Peyer's patch (tissue), 4 donors: ENCODE measurements at regions not wholly inside any gene's neighbourhood (a gene's known extent, or its start where the extent isn't known, plus 50 kb on each side); places are given as distances from the start of the nearest gene placed in this dataset.

ENCODE experiments used
- DNase-seq, 3 donors: peaks; one replicate each; pipeline ENCODE4 v3.0.0-alpha.2; 2017 to 2019
- H3K27ac ChIP-seq, 4 donors: fragments of 200-600 bp; sonication (generic); one replicate each; pipeline ENCODE4 v1.5.1; 2016 to 2019
- H3K27me3 ChIP-seq, 2 donors: fragments of 200-600 bp; sonication (generic); one replicate each; pipeline ENCODE4 v1.5.1; 2019
- H3K36me3 ChIP-seq, 3 donors: fragments of 200-600 bp; sonication (generic); one replicate each; pipeline ENCODE4 v1.5.1; 2016 to 2019
- H3K4me1 ChIP-seq, 4 donors: fragments of 200-600 bp; sonication (generic); one replicate each; pipeline ENCODE4 v1.5.1; 2016 to 2019
- H3K4me3 ChIP-seq, 4 donors: fragments of 200-600 bp; sonication (generic); 1 replicate in 3 of 4; 2 replicates in 1 of 4; pipeline ENCODE4 v1.5.1; 2016 to 2019; ENCODE audit warnings: mild to moderate bottlenecking in 1 of 4
- H3K9me3 ChIP-seq, 4 donors: fragments of 200-600 bp; sonication (generic); one replicate each; pipeline ENCODE4 v1.5.1; 2016 to 2019; ENCODE audit warnings: mild to moderate bottlenecking in 1 of 4
- CTCF ChIP-seq, 6 experiments: fragments of 450-650 bp in 4 of 6; fragments of 200-600 bp in 2 of 6; sonication (generic) in 1 of 6; IDR thresholded peaks; one replicate each; pipeline ENCODE4 v1.5.1; 2017 to 2019; ENCODE audit warnings: antibody characterized with exemption in 6 of 6, mild to moderate bottlenecking in 3 of 6, moderate library complexity in 1 of 6
- POLR2A ChIP-seq, 2 donors: fragments of 450-650 bp; IDR thresholded peaks; one replicate each; pipeline ENCODE4 v1.5.1; 2017; ENCODE audit warnings: antibody characterized with exemption in 2 of 2, mild to moderate bottlenecking in 2 of 2, moderate library complexity in 2 of 2

- no peak overlapping the region for H3K27ac ChIP-seq
- DNase-seq, result no peak
- no peak overlapping the region for H3K4me3 ChIP-seq
- H3K4me1 ChIP-seq, result no peaks in the 10 kb centered on the region
- TF ChIP-seq CTCF (IDR thresholded peaks at IDR 0.05) (no peak), POLR2A (IDR thresholded peaks at IDR 0.05) (no peak)
- no peaks in the 10 kb centered on the region for H3K36me3 ChIP-seq
- H3K27me3 ChIP-seq, result no peaks in the 10 kb centered on the region
- peaks cover 0 to 9% (median 4%) of the 10 kb centered on the region in 4 donors for H3K9me3 ChIP-seq
These were observed 67.7 kb upstream of the HMGXB4 start for GRCh38 chr22:35189559-35189958.

GRCh38 chr22:35191412-35191811, 65.9 kb upstream of the HMGXB4 start:
- H3K4me1 ChIP-seq, result no peaks in the 10 kb centered on the region
- no peaks in the 10 kb centered on the region for H3K27me3 ChIP-seq
- DNase-seq, result no peak
- TF ChIP-seq POLR2A (IDR thresholded peaks at IDR 0.05), result no peak
- no peak for TF ChIP-seq CTCF (IDR thresholded peaks at IDR 0.05)
- no peak overlapping the region for H3K4me3 ChIP-seq
- no peaks in the 10 kb centered on the region for H3K36me3 ChIP-seq
- H3K9me3 ChIP-seq, result peaks cover 0 to 9% (median 4%) of the 10 kb centered on the region in 4 donors
- H3K27ac ChIP-seq, result no peak overlapping the region

- no peak for DNase-seq
- no peaks in the 10 kb centered on the region for H3K4me1 ChIP-seq
- H3K27me3 ChIP-seq, result no peaks in the 10 kb centered on the region
- no peaks in the 10 kb centered on the region for H3K36me3 ChIP-seq
- no peak overlapping the region for H3K4me3 ChIP-seq
- TF ChIP-seq CTCF (IDR thresholded peaks at IDR 0.05) (no peak), POLR2A (IDR thresholded peaks at IDR 0.05) (no peak)
- no peak overlapping the region for H3K27ac ChIP-seq
- peaks cover 0 to 9% (median 4%) of the 10 kb centered on the region in 4 donors for H3K9me3 ChIP-seq
These were observed 65.0 kb upstream of the HMGXB4 start for GRCh38 chr22:35192129-35192918.

GRCh38 chr22:35195226-35195625, 62.1 kb upstream of the HMGXB4 start:
- Histone ChIP-seq H3K27me3 (no peaks in the 10 kb centered on the region), H3K4me1 (no peaks in the 10 kb centered on the region), H3K36me3 (no peaks in the 10 kb centered on the region), H3K4me3 (no peak overlapping the region), H3K27ac (no peak overlapping the region), H3K9me3 (no peaks in the 10 kb centered on the region)
- no peak for DNase-seq
- TF ChIP-seq CTCF (IDR thresholded peaks at IDR 0.05), result no peak
- TF ChIP-seq POLR2A (IDR thresholded peaks at IDR 0.05), result no peak

GRCh38 chr22:35195821-35196220, 61.5 kb upstream of the HMGXB4 start:
- DNase-seq, result no peak
- TF ChIP-seq CTCF (IDR thresholded peaks at IDR 0.05) (no peak), POLR2A (IDR thresholded peaks at IDR 0.05) (no peak)
- H3K27me3 ChIP-seq, result no peaks in the 10 kb centered on the region
- no peaks in the 10 kb centered on the region for H3K4me1 ChIP-seq
- no peak overlapping the region for H3K27ac ChIP-seq
- no peak overlapping the region for H3K4me3 ChIP-seq
- H3K36me3 ChIP-seq, result no peaks in the 10 kb centered on the region
- H3K9me3 ChIP-seq, result no peaks in the 10 kb centered on the region
